GM23338 (cell line): ENCODE measurements at regions not wholly inside any gene's neighbourhood (a gene's known extent, or its start where the extent isn't known, plus 50 kb on each side); places are given as distances from the start of the nearest gene placed in this dataset.

Experiments used
- ATAC-seq: fragments of 200-7000 bp; cut with Tn5 transposase; 3 replicates; pipeline ENCODE4 v1.9.1; 2020
- DNase-seq: peaks from one replicate; pipeline ENCODE4 v3.0.0-alpha.2; 2015; ENCODE audit warnings: low spot score
- H2AFZ ChIP-seq: fragments of 200-600 bp; sonication (generic); 2 replicates; pipeline ENCODE4 v1.8.0; 2016; ENCODE audit warnings: antibody characterized with exemption, mild to moderate bottlenecking, moderate library complexity
- H3F3A ChIP-seq: fragments of 200-600 bp; sonication (generic); replicated peaks from 2 replicates; pipeline ENCODE4 v1.8.0; 2017; ENCODE audit warnings: antibody characterized with exemption, mixed run types, low read depth
- H3K27ac ChIP-seq: fragments of 200-600 bp; sonication (generic); 2 replicates; pipeline ENCODE4 v1.6.1; 2016; ENCODE audit warnings: low read depth
- H3K27me3 ChIP-seq: fragments of 200-600 bp; sonication (generic); 2 replicates; pipeline ENCODE4 v1.8.0; 2016; ENCODE audit warnings: mild to moderate bottlenecking, mixed run types, moderate library complexity; ENCODE audit not compliant: insufficient read depth
- H3K36me3 ChIP-seq: fragments of 200-600 bp; sonication (generic); 2 replicates; pipeline ENCODE4 v1.8.0; 2016; ENCODE audit warnings: mild to moderate bottlenecking; ENCODE audit not compliant: insufficient read depth
- H3K4me1 ChIP-seq: fragments of 200-600 bp; sonication (generic); 2 replicates; pipeline ENCODE4 v1.8.0; 2016; ENCODE audit warnings: mild to moderate bottlenecking, moderate library complexity; ENCODE audit not compliant: insufficient read depth
- H3K4me2 ChIP-seq: fragments of 200-600 bp; sonication (generic); 2 replicates; pipeline ENCODE4 v1.7.1; 2017; ENCODE audit warnings: mixed run types
- H3K4me3 ChIP-seq: fragments of 200-600 bp; sonication (generic); 2 replicates; pipeline ENCODE4 v1.6.1; 2016; ENCODE audit warnings: mixed run types
- H3K79me2 ChIP-seq: fragments of 200-600 bp; sonication (generic); replicated peaks from 2 replicates; pipeline ENCODE4 v1.8.0; 2017; ENCODE audit warnings: mild to moderate bottlenecking; ENCODE audit not compliant: insufficient read depth
- H3K9me2 ChIP-seq: fragments of 200-600 bp; sonication (generic); 2 replicates; pipeline ENCODE4 v1.8.0; 2017; ENCODE audit not compliant: insufficient read depth
- H4K20me1 ChIP-seq: fragments of 200-600 bp; sonication (generic); replicated peaks from 2 replicates; pipeline ENCODE4 v1.8.0; 2017; ENCODE audit warnings: mild to moderate bottlenecking; ENCODE audit not compliant: insufficient read depth
- H3K27ac Mint-ChIP-seq: 2 replicates; pipeline ENCODE4 v1.8.0; 2020; ENCODE audit warnings: inconsistent platforms, mild to moderate bottlenecking, moderate library complexity, mixed read lengths
- H3K27me3 Mint-ChIP-seq: 3 replicates; pipeline ENCODE4 v1.8.0; 2022; ENCODE audit warnings: low read depth, mild to moderate bottlenecking, moderate library complexity, mixed read lengths, inconsistent platforms; ENCODE audit not compliant: insufficient read depth, poor library complexity
- H3K36me3 Mint-ChIP-seq: 3 replicates; pipeline ENCODE4 v1.8.0; 2021; ENCODE audit warnings: low read depth, mild to moderate bottlenecking, inconsistent platforms, moderate library complexity, mixed read lengths
- H3K4me1 Mint-ChIP-seq: 3 replicates; pipeline ENCODE4 v1.8.0; 2020; ENCODE audit warnings: mild to moderate bottlenecking, inconsistent platforms, mixed read lengths
- H3K4me3 Mint-ChIP-seq: 3 replicates; pipeline ENCODE4 v1.8.0; 2021; ENCODE audit warnings: moderate library complexity, mild to moderate bottlenecking, inconsistent platforms, mixed read lengths
- H3K9me3 Mint-ChIP-seq: 3 replicates; pipeline ENCODE4 v1.8.0; 2020; ENCODE audit warnings: moderate library complexity, mild to moderate bottlenecking, inconsistent platforms, mixed read lengths
- CREB1 ChIP-seq: fragments of 250-450 bp; sonication (Bioruptor Pico); IDR thresholded peaks from 2 replicates; pipeline ENCODE4 v1.5.0; 2020; ENCODE audit warnings: low read depth, mild to moderate bottlenecking, moderate library complexity
- ETS1 ChIP-seq: IDR thresholded peaks from 2 replicates; pipeline ENCODE4 v1.6.1; 2016; ENCODE audit warnings: antibody characterized with exemption
- EZH2 ChIP-seq: fragments of 200-600 bp; sonication (generic); IDR thresholded peaks from one replicate; pipeline ENCODE4 v1.8.0; 2017; ENCODE audit warnings: antibody characterized with exemption, mild to moderate bottlenecking, low read depth; ENCODE audit not compliant: unreplicated experiment
- EZH2phosphoT487 ChIP-seq: fragments of 200-600 bp; sonication (generic); IDR thresholded peaks from one replicate; pipeline ENCODE4 v1.8.1; 2018; ENCODE audit warnings: antibody characterized with exemption; ENCODE audit not compliant: unreplicated experiment
- JUNB ChIP-seq: IDR thresholded peaks from one replicate; pipeline ENCODE4 v1.6.1; 2016; ENCODE audit warnings: antibody characterized with exemption; ENCODE audit not compliant: unreplicated experiment
- NANOG ChIP-seq: IDR thresholded peaks from 2 replicates; pipeline ENCODE4 v1.6.1; 2016; ENCODE audit warnings: antibody characterized with exemption, borderline replicate concordance
- POLR2AphosphoS5 ChIP-seq: IDR thresholded peaks from 2 replicates; pipeline ENCODE4 v1.6.1; 2016; ENCODE audit warnings: antibody characterized with exemption, low read depth
- REST ChIP-seq: IDR thresholded peaks from one replicate; pipeline ENCODE4 v1.6.1; 2018; ENCODE audit warnings: antibody characterized with exemption; ENCODE audit not compliant: unreplicated experiment
- STAT1 ChIP-seq: IDR thresholded peaks from one replicate; pipeline ENCODE4 v1.6.1; 2016; ENCODE audit warnings: antibody characterized with exemption; ENCODE audit not compliant: unreplicated experiment
- ZNF114 ChIP-seq: fragments of 250-450 bp; sonication (Bioruptor Pico); IDR thresholded peaks from 2 replicates; pipeline ENCODE4 v1.5.0; 2020; ENCODE audit warnings: mild to moderate bottlenecking, moderate library complexity
- ZNF331 ChIP-seq: fragments of 250-450 bp; sonication (Bioruptor Pico); IDR thresholded peaks from 2 replicates; pipeline ENCODE4 v1.5.0; 2020; ENCODE audit warnings: low read depth, mild to moderate bottlenecking, moderate library complexity
- TF ChIP-seq, protein P1 (sequence below): fragments of 250-450 bp; sonication (Bioruptor Pico); IDR thresholded peaks from 2 replicates; pipeline ENCODE4 v1.5.0; 2020; ENCODE audit warnings: mild to moderate bottlenecking, moderate library complexity

DNA sequence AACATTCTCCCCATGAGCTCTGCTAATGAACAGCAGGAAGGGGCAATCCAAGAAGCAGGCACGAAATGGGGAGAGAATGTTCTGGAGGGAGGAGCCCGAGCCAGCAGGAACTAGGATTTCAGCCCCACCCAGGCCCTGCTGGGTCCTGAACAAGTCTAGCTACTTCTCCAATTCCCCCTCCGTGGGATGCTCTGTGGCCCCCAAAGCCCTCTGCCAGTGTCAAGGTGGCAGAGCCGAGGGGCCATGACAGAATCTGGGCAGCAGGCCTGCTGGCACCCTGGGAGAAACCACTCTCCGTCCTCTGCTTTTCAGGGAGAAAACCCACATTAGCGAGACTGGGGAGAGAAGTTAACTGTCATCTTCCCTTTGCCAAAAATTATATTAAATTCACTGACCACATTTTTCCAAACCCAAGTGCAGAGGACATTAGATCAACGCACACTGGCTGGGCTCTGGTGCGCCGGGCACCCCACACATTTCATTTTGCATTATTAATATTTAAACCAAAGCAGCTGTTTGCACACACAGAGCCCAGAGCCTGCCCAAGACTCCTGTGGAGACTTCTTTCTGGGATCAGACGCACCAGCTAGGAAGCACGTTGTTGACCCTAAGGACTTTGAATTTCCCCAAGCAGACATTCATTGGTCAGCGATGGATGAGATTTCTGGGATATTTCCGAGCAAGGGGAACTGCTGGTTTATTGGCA lies 80.2 kb upstream of the PKDCC start:
- H3K4me2 ChIP-seq = no peak overlapping the region
- Mint-ChIP-seq H3K36me3 (no peaks in the 10 kb centered on the region; the same call in 2 of the 3 replicates), H3K4me1 (peaks cover 46% of the 10 kb centered on the region), H3K9me3 (no peaks in the 10 kb centered on the region; the same call in 2 of the 3 replicates), H3K4me3 (no peak overlapping the region), H3K27ac (no peak overlapping the region), H3K27me3 (peaks cover 9% of the 10 kb centered on the region)
- H2AFZ ChIP-seq = peak overlapping the region; percentile 63; the same call in 1 of the 2 replicates
- H3K79me2 ChIP-seq = no peaks in the 10 kb centered on the region
- ATAC-seq (no peak), DNase-seq (no peak)
- H4K20me1 ChIP-seq = no peaks in the 10 kb centered on the region
- no peaks in the 10 kb centered on the region for H3K9me2 ChIP-seq
- no peak overlapping the region for H3K4me3 ChIP-seq
- no peaks in the 10 kb centered on the region for H3K36me3 ChIP-seq
- peaks cover 31% of the 10 kb centered on the region for H3K4me1 ChIP-seq
- no peaks in the 10 kb centered on the region for H3F3A ChIP-seq
- H3K27me3 ChIP-seq = no peaks in the 10 kb centered on the region
- TF ChIP-seq STAT1 (no peak), POLR2AphosphoS5 (no peak), JUNB (no peak), ZNF331 (no peak), REST (no peak), CREB1 (no peak), EZH2phosphoT487 (no peak), ZNF114 (CRISPR knock-in tag) (no peak), ETS1 (no peak), EZH2 (no peak), NANOG (no peak)
- TF ChIP-seq, protein P1, sequence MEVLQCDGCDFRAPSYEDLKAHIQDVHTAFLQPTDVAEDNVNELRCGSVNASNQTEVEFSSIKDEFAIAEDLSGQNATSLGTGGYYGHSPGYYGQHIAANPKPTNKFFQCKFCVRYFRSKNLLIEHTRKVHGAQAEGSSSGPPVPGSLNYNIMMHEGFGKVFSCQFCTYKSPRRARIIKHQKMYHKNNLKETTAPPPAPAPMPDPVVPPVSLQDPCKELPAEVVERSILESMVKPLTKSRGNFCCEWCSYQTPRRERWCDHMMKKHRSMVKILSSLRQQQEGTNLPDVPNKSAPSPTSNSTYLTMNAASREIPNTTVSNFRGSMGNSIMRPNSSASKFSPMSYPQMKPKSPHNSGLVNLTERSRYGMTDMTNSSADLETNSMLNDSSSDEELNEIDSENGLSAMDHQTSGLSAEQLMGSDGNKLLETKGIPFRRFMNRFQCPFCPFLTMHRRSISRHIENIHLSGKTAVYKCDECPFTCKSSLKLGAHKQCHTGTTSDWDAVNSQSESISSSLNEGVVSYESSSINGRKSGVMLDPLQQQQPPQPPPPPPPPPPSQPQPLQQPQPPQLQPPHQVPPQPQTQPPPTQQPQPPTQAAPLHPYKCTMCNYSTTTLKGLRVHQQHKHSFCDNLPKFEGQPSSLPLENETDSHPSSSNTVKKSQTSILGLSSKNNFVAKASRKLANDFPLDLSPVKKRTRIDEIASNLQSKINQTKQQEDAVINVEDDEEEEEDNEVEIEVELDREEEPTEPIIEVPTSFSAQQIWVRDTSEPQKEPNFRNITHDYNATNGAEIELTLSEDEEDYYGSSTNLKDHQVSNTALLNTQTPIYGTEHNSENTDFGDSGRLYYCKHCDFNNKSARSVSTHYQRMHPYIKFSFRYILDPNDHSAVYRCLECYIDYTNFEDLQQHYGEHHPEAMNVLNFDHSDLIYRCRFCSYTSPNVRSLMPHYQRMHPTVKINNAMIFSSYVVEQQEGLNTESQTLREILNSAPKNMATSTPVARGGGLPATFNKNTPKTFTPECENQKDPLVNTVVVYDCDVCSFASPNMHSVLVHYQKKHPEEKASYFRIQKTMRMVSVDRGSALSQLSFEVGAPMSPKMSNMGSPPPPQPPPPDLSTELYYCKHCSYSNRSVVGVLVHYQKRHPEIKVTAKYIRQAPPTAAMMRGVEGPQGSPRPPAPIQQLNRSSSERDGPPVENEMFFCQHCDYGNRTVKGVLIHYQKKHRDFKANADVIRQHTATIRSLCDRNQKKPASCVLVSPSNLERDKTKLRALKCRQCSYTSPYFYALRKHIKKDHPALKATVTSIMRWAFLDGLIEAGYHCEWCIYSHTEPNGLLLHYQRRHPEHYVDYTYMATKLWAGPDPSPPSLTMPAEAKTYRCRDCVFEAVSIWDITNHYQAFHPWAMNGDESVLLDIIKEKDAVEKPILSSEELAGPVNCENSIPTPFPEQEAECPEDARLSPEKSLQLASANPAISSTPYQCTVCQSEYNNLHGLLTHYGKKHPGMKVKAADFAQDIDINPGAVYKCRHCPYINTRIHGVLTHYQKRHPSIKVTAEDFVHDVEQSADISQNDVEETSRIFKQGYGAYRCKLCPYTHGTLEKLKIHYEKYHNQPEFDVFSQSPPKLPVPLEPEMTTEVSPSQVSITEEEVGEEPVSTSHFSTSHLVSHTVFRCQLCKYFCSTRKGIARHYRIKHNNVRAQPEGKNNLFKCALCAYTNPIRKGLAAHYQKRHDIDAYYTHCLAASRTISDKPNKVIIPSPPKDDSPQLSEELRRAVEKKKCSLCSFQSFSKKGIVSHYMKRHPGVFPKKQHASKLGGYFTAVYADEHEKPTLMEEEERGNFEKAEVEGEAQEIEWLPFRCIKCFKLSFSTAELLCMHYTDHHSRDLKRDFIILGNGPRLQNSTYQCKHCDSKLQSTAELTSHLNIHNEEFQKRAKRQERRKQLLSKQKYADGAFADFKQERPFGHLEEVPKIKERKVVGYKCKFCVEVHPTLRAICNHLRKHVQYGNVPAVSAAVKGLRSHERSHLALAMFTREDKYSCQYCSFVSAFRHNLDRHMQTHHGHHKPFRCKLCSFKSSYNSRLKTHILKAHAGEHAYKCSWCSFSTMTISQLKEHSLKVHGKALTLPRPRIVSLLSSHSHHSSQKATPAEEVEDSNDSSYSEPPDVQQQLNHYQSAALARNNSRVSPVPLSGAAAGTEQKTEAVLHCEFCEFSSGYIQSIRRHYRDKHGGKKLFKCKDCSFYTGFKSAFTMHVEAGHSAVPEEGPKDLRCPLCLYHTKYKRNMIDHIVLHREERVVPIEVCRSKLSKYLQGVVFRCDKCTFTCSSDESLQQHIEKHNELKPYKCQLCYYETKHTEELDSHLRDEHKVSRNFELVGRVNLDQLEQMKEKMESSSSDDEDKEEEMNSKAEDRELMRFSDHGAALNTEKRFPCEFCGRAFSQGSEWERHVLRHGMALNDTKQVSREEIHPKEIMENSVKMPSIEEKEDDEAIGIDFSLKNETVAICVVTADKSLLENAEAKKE (CRISPR knock-in tag) = no peak
- H3K27ac ChIP-seq = no peak overlapping the region
